ENCODE measurements at regions not wholly inside any gene's neighbourhood (a gene's known extent, or its start where the extent isn't known, plus 50 kb on each side); places are given as distances from the start of the nearest gene placed in this dataset.

- Histone ChIP-seq H2BK15ac (ENCODE audit: low read depth, low read length) (no peak overlapping the region), H3K14ac (ENCODE audit: insufficient read depth, low read length) (no peak overlapping the region), H3K4ac (ENCODE audit: low read depth, low read length) (no peak overlapping the region), H2BK5ac (ENCODE audit: insufficient read length, low read length) (no peak overlapping the region), H2BK20ac (ENCODE audit: low read depth, low read length, poor library complexity, severe bottlenecking) (no peak overlapping the region), H3K18ac (ENCODE audit: insufficient read length, low read depth, low read length) (no peak overlapping the region), H3K27me3 (ENCODE audit: insufficient read depth, low read length) (no peaks in the 10 kb centered on the region), H4K20me1 (ENCODE audit: control insufficient read depth, insufficient read depth, insufficient read length) (no peaks in the 10 kb centered on the region), H4K91ac (ENCODE audit: insufficient read length, low read depth, low read length) (no peak overlapping the region), H3K79me1 (ENCODE audit: insufficient read depth, low read depth, low read length, poor library complexity, severe bottlenecking) (no peaks in the 10 kb centered on the region), H4K8ac (replicated peaks; ENCODE audit: insufficient read length, low read depth, low read length) (no peak overlapping the region), H2AK5ac (ENCODE audit: insufficient read length, low read length) (no peak overlapping the region), H2BK120ac (ENCODE audit: low read depth, low read length, poor library complexity, severe bottlenecking) (no peak overlapping the region), H3K23me2 (ENCODE audit: insufficient read length, low read depth, low read length, poor library complexity, severe bottlenecking) (no peaks in the 10 kb centered on the region), H2BK12ac (ENCODE audit: insufficient read length, low read depth, low read length) (no peak overlapping the region), H3K4me1 (ENCODE audit: insufficient read depth, low read length) (no peaks in the 10 kb centered on the region), H4K5ac (ENCODE audit: insufficient read length, low read depth, low read length) (no peak overlapping the region), H3K9me3 (ENCODE audit: control insufficient read depth, low read depth, low read length) (no peaks in the 10 kb centered on the region), H3K23ac (ENCODE audit: insufficient read length, low read depth, low read length) (no peak overlapping the region), H3T11ph (ENCODE audit: low read length) (no peak overlapping the region), H3K9ac (ENCODE audit: extremely low read depth, insufficient read length, low read length) (no peak overlapping the region), H3K4me2 (ENCODE audit: insufficient read depth, insufficient read length, low read length) (no peak overlapping the region), H3K79me2 (ENCODE audit: insufficient read depth, low read length) (no peaks in the 10 kb centered on the region), H3K27ac (ENCODE audit: insufficient read length, low read depth, low read length) (no peak overlapping the region), H3K56ac (ENCODE audit: insufficient read length, low read depth, low read length) (no peak overlapping the region), H2AFZ (ENCODE audit: low read length) (no peak overlapping the region)
- TF ChIP-seq CTCF (conservative IDR thresholded peaks at IDR 0.05), result no peak
- Mint-ChIP-seq H3K36me3 (ENCODE audit: insufficient read depth in 1 of 3, low read depth in 3 of 3) (peaks cover 0 to 4% (median 0%) of the 10 kb centered on the region in 3 experiments; a peak in 1 of 7 replicates), H3K4me1 (no peaks in the 10 kb centered on the region), H3K9me3 (peaks cover 0 to 3% of the 10 kb centered on the region in 2 experiments; a peak in 1 of 5 replicates), H3K27ac (no peak overlapping the region), H3K4me3 (no peak overlapping the region), H3K27me3 (ENCODE audit: low read depth) (no peaks in the 10 kb centered on the region; the same call in 1 of the 2 replicates)
- no CpG with 5 or more reads among the region's 1 CpG for WGBS (ENCODE audit: extremely low coverage, insufficient read length, low lambda C conversion rate)
- DNase-seq, result no peak
Observed at GRCh38 chr5:13227513-13227912, 717.0 kb downstream of the DNAH5 start.
